HUES64 (cell line): ENCODE measurements at regions not wholly inside any gene's neighbourhood (a gene's known extent, or its start where the extent isn't known, plus 50 kb on each side); places are given as distances from the start of the nearest gene placed in this dataset.

ENCODE experiments used
- H3K27ac ChIP-seq: 2 replicates; pipeline ENCODE4 v1.7.0; 2013; ENCODE audit warnings: low read depth, low read length, inconsistent platforms
- H3K27me3 ChIP-seq: 2 replicates; pipeline ENCODE4 v1.6.1; 2013; ENCODE audit warnings: mild to moderate bottlenecking, low read length; ENCODE audit not compliant: insufficient read depth
- H3K36me3 ChIP-seq: 2 replicates; pipeline ENCODE4 v1.6.1; 2013; ENCODE audit warnings: mild to moderate bottlenecking, low read length; ENCODE audit not compliant: insufficient read depth
- H3K4me1 ChIP-seq: 2 replicates; pipeline ENCODE4 v1.6.1; 2013; ENCODE audit warnings: mild to moderate bottlenecking, low read length, moderate library complexity; ENCODE audit not compliant: insufficient read depth
- H3K4me3 ChIP-seq: 2 replicates; pipeline ENCODE4 v1.5.1; 2013; ENCODE audit warnings: mild to moderate bottlenecking, low read length, moderate library complexity
- H3K9ac ChIP-seq: 2 replicates; pipeline ENCODE4 v1.6.1; 2013; ENCODE audit warnings: mild to moderate bottlenecking, low read depth, low read length
- H3K9me3 ChIP-seq: 2 replicates; pipeline ENCODE4 v1.6.1; 2013; ENCODE audit warnings: low read depth, low read length; ENCODE audit not compliant: insufficient read depth
- WGBS: fragments of 150-250, 120-280 bp; methylation state at CpG from one replicate; pipeline ENCODE4 v1.1.7; 2013; ENCODE audit warnings: missing lambda C conversion rate; 5-methylcytosine and 5-hydroxymethylcytosine counted together

- Histone ChIP-seq H3K27ac (no peak overlapping the region), H3K27me3 (no peaks in the 10 kb centered on the region), H3K4me1 (no peaks in the 10 kb centered on the region), H3K9ac (no peak overlapping the region), H3K4me3 (no peak overlapping the region), H3K9me3 (no peaks in the 10 kb centered on the region), H3K36me3 (no peaks in the 10 kb centered on the region)
- 90% methylated on average over 3 of the region's 3 CpGs for WGBS
These were observed 1217.9 kb downstream of the VRK1 start for GRCh38 chr14:98014851-98015615.

- Histone ChIP-seq H3K4me3 (no peak overlapping the region), H3K27ac (no peak overlapping the region), H3K27me3 (no peaks in the 10 kb centered on the region), H3K4me1 (no peaks in the 10 kb centered on the region), H3K9ac (no peak overlapping the region), H3K36me3 (no peaks in the 10 kb centered on the region), H3K9me3 (no peaks in the 10 kb centered on the region)
- WGBS, result 58% methylated on average over 2 of the region's 2 CpGs
These were observed 1218.7 kb downstream of the VRK1 start for GRCh38 chr14:98015921-98016320.

- H3K36me3 ChIP-seq, result no peaks in the 10 kb centered on the region
- peaks cover 13% of the 10 kb centered on the region for H3K4me1 ChIP-seq
- H3K4me3 ChIP-seq, result no peak overlapping the region
- no peak overlapping the region for H3K9ac ChIP-seq
- WGBS, result 100% methylated on average over 2 of the region's 2 CpGs
- H3K27me3 ChIP-seq, result no peaks in the 10 kb centered on the region
- H3K27ac ChIP-seq, result no peak overlapping the region
- H3K9me3 ChIP-seq, result no peaks in the 10 kb centered on the region
These were observed 1221.4 kb downstream of the VRK1 start for GRCh38 chr14:98018628-98019027.

- 55% methylated on average over 11 of the region's 11 CpGs for WGBS
- Histone ChIP-seq H3K27me3 (no peaks in the 10 kb centered on the region), H3K36me3 (no peaks in the 10 kb centered on the region), H3K4me3 (no peak overlapping the region; the same call in 1 of the 2 replicates), H3K4me1 (peaks cover 15% of the 10 kb centered on the region), H3K9ac (no peak overlapping the region), H3K9me3 (no peaks in the 10 kb centered on the region), H3K27ac (no peak overlapping the region)
These were observed 1225.6 kb downstream of the VRK1 start for GRCh38 chr14:98022541-98023520.

- Histone ChIP-seq H3K9me3 (peaks cover 11% of the 10 kb centered on the region), H3K36me3 (no peaks in the 10 kb centered on the region), H3K27ac (no peak overlapping the region), H3K9ac (no peak overlapping the region), H3K27me3 (no peaks in the 10 kb centered on the region), H3K4me1 (peaks cover 6% of the 10 kb centered on the region), H3K4me3 (no peak overlapping the region)
- 95% methylated on average over 5 of the region's 6 CpGs for WGBS
These were observed 1231.0 kb downstream of the VRK1 start for GRCh38 chr14:98028162-98028561.

GRCh38 chr14:98035396-98035795 is 1236.6 kb downstream of the BCL11B start:
- Histone ChIP-seq H3K9ac (no peak overlapping the region), H3K27me3 (no peaks in the 10 kb centered on the region), H3K36me3 (no peaks in the 10 kb centered on the region), H3K4me1 (no peaks in the 10 kb centered on the region), H3K27ac (no peak overlapping the region), H3K9me3 (peaks cover 11% of the 10 kb centered on the region), H3K4me3 (no peak overlapping the region)
- WGBS, result 90% methylated on average over 4 of the region's 4 CpGs

- Histone ChIP-seq H3K4me1 (no peaks in the 10 kb centered on the region), H3K9me3 (no peaks in the 10 kb centered on the region), H3K9ac (no peak overlapping the region), H3K27me3 (no peaks in the 10 kb centered on the region), H3K36me3 (no peaks in the 10 kb centered on the region), H3K4me3 (no peak overlapping the region), H3K27ac (no peak overlapping the region)
- WGBS, result 94% methylated on average over 7 of the region's 7 CpGs
These were observed 1234.2 kb downstream of the BCL11B start for GRCh38 chr14:98037831-98038230.

- Histone ChIP-seq H3K4me3 (no peak overlapping the region), H3K27me3 (no peaks in the 10 kb centered on the region), H3K27ac (no peak overlapping the region), H3K9me3 (no peaks in the 10 kb centered on the region), H3K36me3 (no peaks in the 10 kb centered on the region), H3K4me1 (no peaks in the 10 kb centered on the region), H3K9ac (no peak overlapping the region)
- WGBS, result 100% methylated on average over 1 of the region's 5 CpGs
These were observed 1215.1 kb downstream of the BCL11B start for GRCh38 chr14:98056946-98057345.

GRCh38 chr14:98059106-98059505 is 1212.9 kb downstream of the BCL11B start:
- WGBS, result 94% methylated on average over 5 of the region's 5 CpGs
- no peaks in the 10 kb centered on the region for H3K36me3 ChIP-seq
- H3K4me1 ChIP-seq, result no peaks in the 10 kb centered on the region
- no peak overlapping the region for H3K4me3 ChIP-seq
- H3K9me3 ChIP-seq, result no peaks in the 10 kb centered on the region
- no peaks in the 10 kb centered on the region for H3K27me3 ChIP-seq
- no peak overlapping the region for H3K9ac ChIP-seq
- no peak overlapping the region for H3K27ac ChIP-seq

- Histone ChIP-seq H3K9ac (no peak overlapping the region), H3K27me3 (no peaks in the 10 kb centered on the region), H3K4me3 (no peak overlapping the region), H3K4me1 (no peaks in the 10 kb centered on the region), H3K9me3 (no peaks in the 10 kb centered on the region), H3K36me3 (no peaks in the 10 kb centered on the region), H3K27ac (no peak overlapping the region)
- 96% methylated on average over 10 of the region's 10 CpGs for WGBS
These were observed 1209.9 kb downstream of the BCL11B start for GRCh38 chr14:98062083-98062482.

GRCh38 chr14:98069712-98070171 is 1202.3 kb downstream of the BCL11B start:
- H3K4me3 ChIP-seq, result no peak overlapping the region
- WGBS, result 46% methylated on average over 2 of the region's 2 CpGs
- peak overlapping the region; percentile 68; the same call in 1 of the 2 replicates for H3K27ac ChIP-seq
- H3K4me1 ChIP-seq, result peaks cover 15% of the 10 kb centered on the region
- no peaks in the 10 kb centered on the region for H3K9me3 ChIP-seq
- no peaks in the 10 kb centered on the region for H3K27me3 ChIP-seq
- H3K36me3 ChIP-seq, result no peaks in the 10 kb centered on the region
- H3K9ac ChIP-seq, result peak overlapping the region; percentile 43; the same call in 1 of the 2 replicates
